Inflammatory macrophage treated with lipopolysaccharide for 1 hour (primary cell): ENCODE measurements at regions not wholly inside any gene's neighbourhood (a gene's known extent, or its start where the extent isn't known, plus 50 kb on each side); places are given as distances from the start of the nearest gene placed in this dataset.
A peak's percentile ranks its signal among the peaks of the same experiment; 100 is the strongest.

Experiments used
- DNase-seq, 2 donors: peaks; one replicate each; pipeline ENCODE4 v3.0.0-alpha.2; 2020 to 2022

DNA sequence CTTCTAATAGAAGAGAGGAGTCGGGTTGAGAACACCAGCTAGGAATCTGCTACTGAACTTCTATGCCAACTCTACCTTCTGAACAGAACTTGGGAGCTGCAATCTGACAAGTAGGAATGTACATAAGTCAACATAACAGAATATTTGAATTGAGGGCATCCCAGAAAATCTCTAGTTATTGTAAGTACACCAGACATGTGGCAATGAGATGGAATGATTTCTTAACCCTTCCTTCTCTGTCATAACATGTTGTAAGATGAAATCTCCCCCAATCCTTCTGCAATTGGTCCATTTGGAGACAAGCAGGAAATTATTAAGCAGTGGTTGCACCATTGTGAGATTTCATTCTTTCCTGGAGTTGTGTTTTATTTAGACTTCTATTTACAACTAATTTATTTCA is 68.7 kb upstream of the TMPO start:
- DNase-seq, result peak; percentile 96 to 98

GRCh38 chr12:98449584-98449983 is 65.8 kb upstream of the TMPO start:
- DNase-seq, result no peak

DNA sequence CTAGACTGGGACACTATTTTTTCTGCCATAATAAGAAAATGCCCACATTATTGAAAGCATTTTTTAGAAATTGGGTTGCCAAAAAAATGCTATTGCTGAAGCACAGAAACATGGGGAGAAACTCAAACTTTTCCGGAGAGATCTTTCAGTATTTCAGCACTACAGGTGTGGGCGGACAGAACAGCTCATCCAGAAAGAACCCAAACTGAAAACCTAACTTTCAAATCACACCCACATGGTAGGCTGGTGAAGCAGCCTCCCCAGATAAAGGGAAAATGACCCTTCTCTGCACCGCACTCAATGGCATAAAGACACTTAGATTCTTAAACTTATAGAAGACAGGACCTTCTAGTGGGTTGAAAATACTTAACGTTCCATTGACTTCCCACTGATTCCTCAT is 62.3 kb upstream of the TMPO start:
- peak; percentile 75 to 96 for DNase-seq

GRCh38 chr12:98453492-98453891 is 61.9 kb upstream of the TMPO start:
- no peak for DNase-seq

DNA sequence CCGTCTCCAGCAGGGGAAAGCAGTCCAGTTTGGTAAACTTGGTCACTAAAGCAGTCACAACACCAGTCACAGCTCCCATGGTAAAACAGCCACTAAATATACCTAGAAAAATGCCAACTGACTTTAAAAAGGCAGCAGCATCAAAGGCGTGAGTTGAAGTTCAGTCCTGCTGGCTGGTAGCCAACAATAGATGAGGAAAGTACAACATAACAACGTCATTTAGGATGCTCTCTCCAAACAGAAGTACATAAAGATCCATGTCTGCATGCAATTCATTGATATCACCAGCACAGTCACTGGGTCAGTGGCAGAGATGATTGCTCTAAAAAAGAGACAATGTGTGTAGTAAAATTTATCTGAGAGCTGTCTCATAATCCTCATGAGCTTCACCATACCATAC is 59.3 kb upstream of the TMPO start:
- no peak for DNase-seq

- DNase-seq, result peak; percentile 51 to 65
These were observed 58.5 kb upstream of the TMPO start for GRCh38 chr12:98456576-98457573.

DNA sequence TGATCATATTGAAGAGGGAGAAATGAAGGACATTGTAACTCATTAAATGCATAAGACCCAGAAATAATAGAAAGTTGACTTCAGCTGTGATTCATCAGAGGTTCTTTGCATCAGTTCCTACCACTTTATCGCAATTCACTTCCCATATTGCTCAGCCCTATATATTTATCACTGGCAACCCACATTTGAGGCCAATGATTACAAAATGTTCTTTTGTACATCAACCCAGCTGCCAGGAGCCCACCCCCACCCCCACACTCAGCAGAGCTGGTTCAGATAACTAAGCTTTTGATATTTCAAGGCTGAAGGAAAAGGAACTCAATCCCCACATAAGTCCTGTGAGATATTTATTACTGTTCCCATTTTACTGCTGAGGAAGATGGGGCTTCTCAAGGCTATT is 51.2 kb upstream of the TMPO start:
- DNase-seq, result peak; percentile 92 to 98

GRCh38 chr12:98465505-98465904 is 49.9 kb upstream of the TMPO start:
- no peak for DNase-seq
